T-helper 17 cell (primary cell): ENCODE measurements at regions not wholly inside any gene's neighbourhood (a gene's known extent, or its start where the extent isn't known, plus 50 kb on each side); places are given as distances from the start of the nearest gene placed in this dataset.

Experiments used
- ATAC-seq: fragments of 150-1000 bp; cut with Tn5 transposase; 2 replicates; pipeline ENCODE4 v1.10.0; 2021; ENCODE audit warnings: mild to moderate bottlenecking, moderate library complexity
- DNase-seq, 3 donors: peaks; one replicate each; pipeline versions ENCODE4 v3.0.0 to v3.0.0-alpha.2; 2020 to 2021
- H3K9me3 ChIP-seq: one replicate; pipeline ENCODE4 v1.7.0; 2013; ENCODE audit warnings: low read length, mild to moderate bottlenecking; ENCODE audit not compliant: control insufficient read depth, poor library complexity, severe bottlenecking
- H3K27ac Mint-ChIP-seq: one replicate; pipeline ENCODE4 v1.8.0; 2022; ENCODE audit warnings: mild to moderate bottlenecking, moderate library complexity, mixed read lengths
- H3K27me3 Mint-ChIP-seq: one replicate; pipeline ENCODE4 v1.8.0; 2022; ENCODE audit warnings: mixed read lengths
- H3K36me3 Mint-ChIP-seq: one replicate; pipeline ENCODE4 v1.8.0; 2022; ENCODE audit warnings: low read depth, mixed read lengths
- H3K4me1 Mint-ChIP-seq: one replicate; pipeline ENCODE4 v1.8.0; 2022; ENCODE audit warnings: mild to moderate bottlenecking, mixed read lengths
- H3K4me3 Mint-ChIP-seq: one replicate; pipeline ENCODE4 v1.8.0; 2022; ENCODE audit warnings: mild to moderate bottlenecking, moderate library complexity, mixed read lengths

GRCh38 chr12:76268267-76268666 is 79.9 kb downstream of the BBS10 start:
- ATAC-seq: no peak
- Mint-ChIP-seq H3K36me3 (no peaks in the 10 kb centered on the region), H3K4me3 (no peak overlapping the region), H3K4me1 (no peaks in the 10 kb centered on the region), H3K27me3 (peaks cover 13% of the 10 kb centered on the region), H3K27ac (no peak overlapping the region)
- no peak for DNase-seq
- no peaks in the 10 kb centered on the region for H3K9me3 ChIP-seq

- Mint-ChIP-seq H3K27me3 (peaks cover 13% of the 10 kb centered on the region), H3K4me1 (no peaks in the 10 kb centered on the region), H3K27ac (no peak overlapping the region), H3K36me3 (no peaks in the 10 kb centered on the region), H3K4me3 (no peak overlapping the region)
- DNase-seq (no peak), ATAC-seq (no peak)
- no peaks in the 10 kb centered on the region for H3K9me3 ChIP-seq
These were observed 81.4 kb downstream of the BBS10 start for GRCh38 chr12:76266797-76267196.

- H3K9me3 ChIP-seq: no peaks in the 10 kb centered on the region
- H3K4me1 Mint-ChIP-seq: no peaks in the 10 kb centered on the region
- no peaks in the 10 kb centered on the region for H3K36me3 Mint-ChIP-seq
- no peak overlapping the region for H3K4me3 Mint-ChIP-seq
- ATAC-seq (no peak), DNase-seq (no peak)
- peaks cover 13% of the 10 kb centered on the region for H3K27me3 Mint-ChIP-seq
- H3K27ac Mint-ChIP-seq: no peak overlapping the region
These were observed 82.6 kb downstream of the BBS10 start for GRCh38 chr12:76265424-76266180.

GRCh38 chr12:76264611-76265012 is 83.6 kb downstream of the BBS10 start:
- Mint-ChIP-seq H3K27me3 (peaks cover 13% of the 10 kb centered on the region), H3K4me3 (no peak overlapping the region), H3K27ac (no peak overlapping the region), H3K36me3 (no peaks in the 10 kb centered on the region), H3K4me1 (no peaks in the 10 kb centered on the region)
- no peak for DNase-seq
- ATAC-seq: no peak
- no peaks in the 10 kb centered on the region for H3K9me3 ChIP-seq

GRCh38 chr12:76263696-76264095 is 84.5 kb downstream of the BBS10 start:
- Mint-ChIP-seq H3K4me3 (no peak overlapping the region), H3K27me3 (peaks cover 13% of the 10 kb centered on the region), H3K27ac (no peak overlapping the region), H3K4me1 (no peaks in the 10 kb centered on the region), H3K36me3 (no peaks in the 10 kb centered on the region)
- no peak for DNase-seq
- no peak for ATAC-seq
- no peaks in the 10 kb centered on the region for H3K9me3 ChIP-seq

GRCh38 chr12:76260390-76260748 is 87.8 kb downstream of the BBS10 start:
- H3K9me3 ChIP-seq: no peaks in the 10 kb centered on the region
- Mint-ChIP-seq H3K4me3 (no peak overlapping the region), H3K4me1 (no peaks in the 10 kb centered on the region), H3K27me3 (peaks cover 16% of the 10 kb centered on the region), H3K36me3 (no peaks in the 10 kb centered on the region), H3K27ac (no peak overlapping the region)
- ATAC-seq (no peak), DNase-seq (no peak)

DNA sequence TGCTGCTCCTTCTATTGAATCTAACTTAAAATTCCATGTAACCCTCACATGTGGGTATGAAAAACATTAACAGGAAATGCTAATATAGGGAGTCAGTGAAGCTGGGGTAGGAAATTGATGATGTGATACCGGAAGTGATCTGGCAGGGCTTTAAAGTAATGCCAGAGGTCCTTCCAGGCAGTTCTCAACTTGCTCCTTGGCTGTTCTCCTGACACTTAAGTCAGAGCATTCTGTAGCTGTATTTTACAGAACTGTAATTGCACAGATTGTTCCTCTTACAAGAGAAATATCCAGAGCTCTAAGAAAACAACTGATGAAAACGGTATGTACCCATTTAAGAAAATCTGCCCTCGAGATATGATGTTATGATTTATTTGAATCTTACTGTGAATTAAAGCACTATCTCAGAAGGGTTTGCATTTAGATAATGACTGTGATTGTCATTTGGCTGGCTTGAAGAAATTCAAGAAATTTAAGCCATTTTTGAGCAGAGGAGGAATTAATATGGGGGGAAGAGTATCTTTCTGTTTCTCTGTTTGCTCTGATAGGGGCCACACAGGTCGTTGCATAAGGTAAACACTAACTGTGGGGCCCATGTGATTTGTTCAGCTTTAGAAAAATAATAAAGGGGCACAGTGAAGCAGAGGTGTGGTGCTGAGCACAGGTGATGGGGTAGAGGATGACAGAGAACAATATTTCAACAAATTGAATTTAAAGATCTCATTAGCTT is 88.4 kb downstream of the BBS10 start:
- no peak overlapping the region for H3K27ac Mint-ChIP-seq
- no peak for ATAC-seq
- H3K36me3 Mint-ChIP-seq: no peaks in the 10 kb centered on the region
- H3K4me3 Mint-ChIP-seq: no peak overlapping the region
- no peaks in the 10 kb centered on the region for H3K4me1 Mint-ChIP-seq
- H3K27me3 Mint-ChIP-seq: peaks cover 16% of the 10 kb centered on the region
- no peak for DNase-seq
- no peaks in the 10 kb centered on the region for H3K9me3 ChIP-seq

- H3K4me1 Mint-ChIP-seq: no peaks in the 10 kb centered on the region
- no peaks in the 10 kb centered on the region for H3K36me3 Mint-ChIP-seq
- DNase-seq (no peak), ATAC-seq (no peak)
- peaks cover 11% of the 10 kb centered on the region for H3K27me3 Mint-ChIP-seq
- H3K27ac Mint-ChIP-seq: no peak overlapping the region
- no peak overlapping the region for H3K4me3 Mint-ChIP-seq
- H3K9me3 ChIP-seq: no peaks in the 10 kb centered on the region
These were observed 89.1 kb downstream of the BBS10 start for GRCh38 chr12:76259106-76259505.

DNA sequence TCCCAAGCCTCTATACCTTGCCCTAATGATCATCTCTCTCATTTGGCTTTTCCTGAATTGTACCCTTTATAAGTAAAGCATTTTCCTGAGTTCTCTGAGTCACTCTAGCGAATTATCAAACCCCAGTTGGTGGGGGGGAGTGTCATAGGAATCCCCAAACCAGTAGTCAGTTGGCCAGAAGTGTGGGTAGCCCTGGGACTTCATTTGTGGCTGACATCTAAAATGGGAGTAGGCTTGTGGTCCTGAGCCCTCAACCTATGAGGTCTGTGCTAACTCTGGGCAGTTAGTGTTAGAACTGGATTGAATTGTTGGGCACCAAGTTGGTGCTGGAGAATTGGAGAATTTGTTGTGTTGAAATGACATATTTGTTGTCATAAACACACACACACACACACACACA is 91.3 kb downstream of the BBS10 start:
- no peak for ATAC-seq
- H3K36me3 Mint-ChIP-seq: no peaks in the 10 kb centered on the region
- H3K4me1 Mint-ChIP-seq: no peaks in the 10 kb centered on the region
- peaks cover 11% of the 10 kb centered on the region for H3K27me3 Mint-ChIP-seq
- no peak overlapping the region for H3K4me3 Mint-ChIP-seq
- no peak overlapping the region for H3K27ac Mint-ChIP-seq
- no peaks in the 10 kb centered on the region for H3K9me3 ChIP-seq
- DNase-seq: no peak

- peaks cover 17% of the 10 kb centered on the region for H3K27me3 Mint-ChIP-seq
- DNase-seq: no peak
- no peak overlapping the region for H3K27ac Mint-ChIP-seq
- no peaks in the 10 kb centered on the region for H3K4me1 Mint-ChIP-seq
- no peaks in the 10 kb centered on the region for H3K9me3 ChIP-seq
- no peak overlapping the region for H3K4me3 Mint-ChIP-seq
- ATAC-seq: no peak
- no peaks in the 10 kb centered on the region for H3K36me3 Mint-ChIP-seq
These were observed 91.9 kb downstream of the BBS10 start for GRCh38 chr12:76256321-76256720.

DNA sequence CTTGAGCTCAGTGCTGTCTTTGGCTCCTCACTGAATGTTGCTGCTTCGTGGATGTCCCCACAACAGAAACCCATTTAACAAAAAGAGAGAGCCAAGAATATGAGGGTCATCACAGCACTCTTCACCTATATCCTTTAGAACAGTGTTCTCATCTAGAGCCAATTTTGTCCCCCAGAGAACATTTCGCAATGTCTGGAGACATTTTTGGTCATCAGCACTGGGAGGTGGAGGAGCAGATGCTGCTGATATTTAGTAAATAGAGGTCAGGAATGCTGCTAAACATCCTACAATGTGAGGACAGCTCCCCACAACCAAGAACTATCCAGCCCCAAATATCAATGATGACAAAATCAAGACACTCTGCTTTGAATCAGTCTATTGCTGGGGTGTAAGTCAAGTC is 92.5 kb downstream of the BBS10 start:
- no peaks in the 10 kb centered on the region for H3K36me3 Mint-ChIP-seq
- DNase-seq (no peak), ATAC-seq (no peak)
- H3K27me3 Mint-ChIP-seq: peaks cover 23% of the 10 kb centered on the region
- no peaks in the 10 kb centered on the region for H3K4me1 Mint-ChIP-seq
- no peak overlapping the region for H3K4me3 Mint-ChIP-seq
- no peaks in the 10 kb centered on the region for H3K9me3 ChIP-seq
- H3K27ac Mint-ChIP-seq: no peak overlapping the region

GRCh38 chr12:76255281-76255680 is 92.9 kb downstream of the BBS10 start:
- Mint-ChIP-seq H3K36me3 (no peaks in the 10 kb centered on the region), H3K4me1 (no peaks in the 10 kb centered on the region), H3K4me3 (no peak overlapping the region), H3K27ac (no peak overlapping the region), H3K27me3 (peaks cover 23% of the 10 kb centered on the region)
- no peak for ATAC-seq
- no peak for DNase-seq
- no peaks in the 10 kb centered on the region for H3K9me3 ChIP-seq

- no peaks in the 10 kb centered on the region for H3K4me1 Mint-ChIP-seq
- no peak overlapping the region for H3K27ac Mint-ChIP-seq
- H3K27me3 Mint-ChIP-seq: peaks cover 24% of the 10 kb centered on the region
- H3K9me3 ChIP-seq: no peaks in the 10 kb centered on the region
- H3K4me3 Mint-ChIP-seq: no peak overlapping the region
- H3K36me3 Mint-ChIP-seq: no peaks in the 10 kb centered on the region
- no peak for DNase-seq
- ATAC-seq: no peak
These were observed 96.2 kb downstream of the BBS10 start for GRCh38 chr12:76252031-76252430.

DNA sequence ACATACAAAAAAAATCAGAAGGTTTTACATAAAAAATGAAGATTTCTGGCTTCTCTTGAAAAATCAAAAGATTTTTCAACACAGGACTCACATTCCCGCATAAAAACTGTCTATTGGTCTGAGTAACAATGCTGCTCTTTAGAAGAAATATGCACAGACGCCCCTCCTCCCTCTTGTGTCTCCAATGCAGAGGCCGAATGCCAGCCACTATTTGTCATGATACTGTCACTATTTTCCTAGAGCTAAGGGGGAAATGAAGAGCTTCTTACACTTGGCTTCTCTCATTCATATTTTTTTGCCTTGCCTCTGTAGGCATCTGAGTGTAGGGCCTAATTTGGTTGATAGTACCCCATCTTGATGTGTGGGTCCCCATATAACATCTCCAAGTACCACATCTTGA is 98.0 kb downstream of the BBS10 start:
- Mint-ChIP-seq H3K4me3 (no peak overlapping the region), H3K27ac (no peak overlapping the region), H3K27me3 (peaks cover 39% of the 10 kb centered on the region), H3K36me3 (no peaks in the 10 kb centered on the region), H3K4me1 (no peaks in the 10 kb centered on the region)
- DNase-seq (no peak), ATAC-seq (no peak)
- no peaks in the 10 kb centered on the region for H3K9me3 ChIP-seq
